ENCODE measurements at regions not wholly inside any gene's neighbourhood (a gene's known extent, or its start where the extent isn't known, plus 50 kb on each side); places are given as distances from the start of the nearest gene placed in this dataset.
A peak's percentile ranks its signal among the peaks of the same experiment; 100 is the strongest.

GRCh38 chr4:66197451-66197850, 527.2 kb upstream of the EPHA5 start:
- no peak overlapping the region for H3K4me3 ChIP-seq (ENCODE audit: low read depth, low read length)
- DNase-seq (ENCODE audit: low read depth): no peak
- H3K36me3 ChIP-seq (ENCODE audit: control insufficient read depth, insufficient read depth, low read length): no peaks in the 10 kb centered on the region
- TF ChIP-seq CTCF (IDR thresholded peaks at IDR 0.05; ENCODE audit: insufficient read depth, low read length, poor library complexity, severe bottlenecking): no peak
- H3K27me3 ChIP-seq (ENCODE audit: control insufficient read depth, insufficient read depth, low read length): no peaks in the 10 kb centered on the region

GRCh38 chr4:66193487-66193886, 523.2 kb upstream of the EPHA5 start:
- Histone ChIP-seq H3K4me3 (ENCODE audit: low read depth, low read length) (no peak overlapping the region), H3K27me3 (ENCODE audit: control insufficient read depth, insufficient read depth, low read length) (no peaks in the 10 kb centered on the region), H3K36me3 (ENCODE audit: control insufficient read depth, insufficient read depth, low read length) (no peaks in the 10 kb centered on the region)
- no peak for DNase-seq (ENCODE audit: low read depth)
- no peak for TF ChIP-seq CTCF (IDR thresholded peaks at IDR 0.05; ENCODE audit: insufficient read depth, low read length, poor library complexity, severe bottlenecking)

GRCh38 chr4:66187175-66187720, 517.0 kb upstream of the EPHA5 start:
- TF ChIP-seq CTCF (IDR thresholded peaks at IDR 0.05; ENCODE audit: insufficient read depth, low read length, poor library complexity, severe bottlenecking): no peak
- Histone ChIP-seq H3K4me3 (ENCODE audit: low read depth, low read length) (no peak overlapping the region), H3K27me3 (ENCODE audit: control insufficient read depth, insufficient read depth, low read length) (no peaks in the 10 kb centered on the region), H3K36me3 (ENCODE audit: control insufficient read depth, insufficient read depth, low read length) (no peaks in the 10 kb centered on the region)
- no peak for DNase-seq (ENCODE audit: low read depth)

- H3K27me3 ChIP-seq (ENCODE audit: control insufficient read depth, insufficient read depth, low read length): no peaks in the 10 kb centered on the region
- no peaks in the 10 kb centered on the region for H3K36me3 ChIP-seq (ENCODE audit: control insufficient read depth, insufficient read depth, low read length)
- no peak overlapping the region for H3K4me3 ChIP-seq (ENCODE audit: low read depth, low read length)
- no peak for DNase-seq (ENCODE audit: low read depth)
- no peak for TF ChIP-seq CTCF (IDR thresholded peaks at IDR 0.05; ENCODE audit: insufficient read depth, low read length, poor library complexity, severe bottlenecking)
Observed at GRCh38 chr4:66186095-66186494, 515.8 kb upstream of the EPHA5 start.

- Histone ChIP-seq H3K27me3 (ENCODE audit: control insufficient read depth, insufficient read depth, low read length) (no peaks in the 10 kb centered on the region), H3K36me3 (ENCODE audit: control insufficient read depth, insufficient read depth, low read length) (no peaks in the 10 kb centered on the region), H3K4me3 (ENCODE audit: low read depth, low read length) (no peak overlapping the region)
- DNase-seq (ENCODE audit: low read depth): no peak
- no peak for TF ChIP-seq CTCF (IDR thresholded peaks at IDR 0.05; ENCODE audit: insufficient read depth, low read length, poor library complexity, severe bottlenecking)
Observed at GRCh38 chr4:66182636-66183035, 512.3 kb upstream of the EPHA5 start.

- Histone ChIP-seq H3K36me3 (ENCODE audit: control insufficient read depth, insufficient read depth, low read length) (no peaks in the 10 kb centered on the region), H3K27me3 (ENCODE audit: control insufficient read depth, insufficient read depth, low read length) (no peaks in the 10 kb centered on the region), H3K4me3 (ENCODE audit: low read depth, low read length) (no peak overlapping the region)
- DNase-seq (ENCODE audit: low read depth): peak; percentile 12
- no peak for TF ChIP-seq CTCF (IDR thresholded peaks at IDR 0.05; ENCODE audit: insufficient read depth, low read length, poor library complexity, severe bottlenecking)
Observed at GRCh38 chr4:66178906-66179305, 508.6 kb upstream of the EPHA5 start.
